HG03045 (cell line): ENCODE measurements at regions not wholly inside any gene's neighbourhood (a gene's known extent, or its start where the extent isn't known, plus 50 kb on each side); places are given as distances from the start of the nearest gene placed in this dataset.
"Not testable (repeated sequence)": the region's sequence is repeated elsewhere in the genome, so short reads cannot be mapped to it uniquely, and the experiment has no call there.

ENCODE experiments used
- ATAC-seq: cut with Tn5 transposase; IDR thresholded peaks from one replicate; pipeline ENCODE4 v1.9.1; 2021; ENCODE audit warnings: mild to moderate bottlenecking, moderate library complexity; ENCODE audit not compliant: unreplicated experiment

- ATAC-seq: no peak
Measured at GRCh38 chr7:68050627-68051026, 1054.0 kb downstream of the TYW1 start.

GRCh38 chr7:68058014-68058413 lies 1061.4 kb downstream of the TYW1 start:
- no peak for ATAC-seq

GRCh38 chr7:68063171-68063570 lies 1066.5 kb downstream of the TYW1 start:
- ATAC-seq: no peak

GRCh38 chr7:68065581-68065980 lies 1068.9 kb downstream of the TYW1 start:
- no peak for ATAC-seq

DNA sequence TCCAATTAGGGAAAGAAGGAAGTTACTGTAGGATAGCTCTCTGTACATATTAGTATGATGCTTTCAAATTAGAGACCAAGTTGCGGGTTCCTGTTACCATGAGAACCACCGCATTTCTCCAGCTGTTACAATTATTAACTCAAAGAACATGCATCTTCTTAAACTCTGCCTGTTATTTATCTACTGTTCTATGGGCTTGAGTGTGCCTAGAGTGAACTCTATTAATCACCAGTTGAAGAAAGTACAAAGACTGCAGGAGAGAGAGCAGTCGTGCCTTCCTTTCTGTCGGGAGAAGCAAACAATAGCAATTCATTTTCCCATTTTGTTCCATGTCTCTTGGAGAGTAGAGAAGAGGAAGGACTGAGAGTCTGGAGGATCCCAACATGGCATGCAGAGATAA lies 1071.2 kb downstream of the TYW1 start:
- no peak for ATAC-seq

GRCh38 chr7:68070992-68071391 lies 1074.4 kb downstream of the TYW1 start:
- no peak for ATAC-seq

GRCh38 chr7:68073701-68074100 lies 1077.1 kb downstream of the TYW1 start:
- no peak for ATAC-seq

- no peak for ATAC-seq
Measured at GRCh38 chr7:68074242-68074641, 1077.6 kb downstream of the TYW1 start.

GRCh38 chr7:68078157-68078710 lies 1081.6 kb downstream of the TYW1 start:
- no peak for ATAC-seq

GRCh38 chr7:68082066-68082960 lies 1085.7 kb downstream of the TYW1 start:
- not testable (repeated sequence) for ATAC-seq

GRCh38 chr7:68082961-68083657 lies 1086.5 kb downstream of the TYW1 start:
- ATAC-seq: not testable (repeated sequence)

- ATAC-seq: no peak
Measured at GRCh38 chr7:68087401-68087800, 1090.8 kb downstream of the TYW1 start.

- no peak for ATAC-seq
Measured at GRCh38 chr7:68088879-68089278, 1092.2 kb downstream of the TYW1 start.

GRCh38 chr7:68090256-68090655 lies 1093.6 kb downstream of the TYW1 start:
- not testable (repeated sequence) for ATAC-seq

DNA sequence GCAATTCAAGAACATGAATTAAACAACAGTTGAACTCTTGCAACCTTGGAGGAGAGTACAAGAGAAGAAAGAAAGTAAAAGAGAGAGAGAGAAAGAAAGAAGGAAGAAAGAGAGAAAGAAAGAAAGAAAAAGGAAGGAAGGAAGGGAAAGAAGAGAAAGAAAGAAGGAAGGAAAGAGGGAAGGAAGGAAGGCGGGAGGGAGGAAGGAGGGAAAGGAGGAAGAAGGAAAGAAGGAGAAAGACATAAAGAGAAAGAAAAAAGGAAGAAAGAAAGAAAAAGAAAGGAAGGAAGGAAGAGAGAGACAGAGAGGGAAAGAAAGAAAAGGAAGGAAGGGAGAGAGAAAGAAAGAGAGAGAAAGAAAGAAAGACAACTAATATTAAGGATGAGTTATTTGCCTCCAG lies 1106.7 kb downstream of the TYW1 start:
- no peak for ATAC-seq

DNA sequence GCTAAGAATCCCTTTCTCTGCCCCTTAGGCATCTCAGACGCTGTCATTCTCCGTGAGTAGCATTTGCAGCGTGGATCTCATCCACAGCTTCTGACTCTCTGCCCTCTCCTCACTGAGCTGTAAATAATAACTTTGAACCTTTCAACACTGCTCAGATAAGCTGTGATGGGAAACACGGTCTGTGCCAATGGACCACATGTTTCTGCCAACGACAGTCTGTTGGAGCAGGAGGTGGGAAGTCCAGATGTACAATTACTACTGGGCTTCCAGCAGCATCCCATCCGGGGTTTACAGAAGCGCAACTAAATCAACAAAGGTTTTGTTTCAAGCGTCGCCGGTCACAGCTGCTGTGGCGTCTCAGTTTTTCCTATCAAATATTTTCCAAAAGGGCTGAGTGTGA lies 1110.6 kb downstream of the TYW1 start:
- no peak for ATAC-seq

- no peak for ATAC-seq
Measured at GRCh38 chr7:68107968-68108367, 1111.3 kb downstream of the TYW1 start.

- ATAC-seq: no peak
Measured at GRCh38 chr7:68109299-68109698, 1112.7 kb downstream of the TYW1 start.

DNA sequence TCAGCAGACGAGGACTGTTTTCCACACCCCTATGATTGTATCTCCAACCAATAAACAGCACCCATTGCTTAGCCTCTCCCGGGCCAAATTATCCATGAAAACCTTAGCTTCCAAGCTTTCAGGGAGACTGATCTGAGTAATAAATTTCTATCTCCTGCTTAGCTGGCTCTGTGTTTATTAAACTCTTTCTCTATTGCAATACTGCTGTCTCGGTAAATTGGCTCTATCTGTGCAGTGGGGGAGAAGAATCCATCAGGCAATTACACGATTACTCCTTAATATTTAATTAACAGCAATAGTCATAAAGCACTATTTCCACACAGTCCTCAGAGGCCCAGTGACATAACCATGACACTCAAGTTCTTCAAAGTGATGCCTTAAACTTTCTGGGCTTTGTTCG lies 1122.8 kb downstream of the TYW1 start:
- ATAC-seq: no peak

- ATAC-seq: no peak
Measured at GRCh38 chr7:68121056-68121455, 1124.4 kb downstream of the TYW1 start.

- no peak for ATAC-seq
Measured at GRCh38 chr7:68121655-68122054, 1125.0 kb downstream of the TYW1 start.

DNA sequence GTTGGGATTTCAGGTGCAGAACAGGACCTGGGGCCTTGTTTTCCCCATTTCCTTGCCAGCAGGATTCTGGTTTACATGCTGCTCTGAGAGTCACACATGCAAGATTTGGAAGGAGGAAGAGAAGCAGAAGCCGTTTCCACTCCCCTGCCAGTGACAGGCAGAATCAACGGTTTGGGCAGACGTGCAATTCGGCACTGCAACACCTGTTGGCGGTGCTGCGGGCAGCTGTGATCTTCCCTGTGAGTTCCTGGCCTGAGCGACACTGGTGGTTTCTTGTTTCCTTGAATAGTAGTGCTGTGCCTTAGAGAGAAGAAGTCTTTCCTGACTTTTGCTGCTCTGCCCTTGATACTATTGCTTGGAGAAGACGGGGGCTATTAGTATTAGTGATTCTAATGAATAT lies 1126.2 kb downstream of the TYW1 start:
- ATAC-seq: no peak
